ENCODE measurements at regions not wholly inside any gene's neighbourhood (a gene's known extent, or its start where the extent isn't known, plus 50 kb on each side); places are given as distances from the start of the nearest gene placed in this dataset.

DNA sequence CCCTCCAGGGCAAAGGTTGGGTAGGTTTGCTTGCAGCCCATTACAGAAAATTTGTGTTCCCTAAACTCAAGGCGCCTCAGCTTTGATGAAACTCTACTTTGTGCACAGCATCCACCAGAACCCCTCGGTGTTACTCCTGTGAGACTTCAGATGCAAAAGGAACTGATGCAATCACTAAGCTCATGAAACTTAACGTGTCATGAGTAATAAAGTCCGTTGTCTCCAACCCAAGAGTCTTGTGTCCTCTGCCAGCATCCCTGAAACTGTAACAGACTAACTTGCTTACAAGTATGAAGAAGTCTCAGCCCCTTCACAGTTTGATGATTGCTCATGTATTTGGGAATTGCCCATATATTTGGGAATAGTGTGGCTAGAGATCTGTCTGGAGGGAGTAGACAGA, 74.8 kb upstream of the MARCHF10 start:
- DNase-seq (ENCODE audit: extremely low read depth in 1 of 2, low read depth in 1 of 2): no peak

DNA sequence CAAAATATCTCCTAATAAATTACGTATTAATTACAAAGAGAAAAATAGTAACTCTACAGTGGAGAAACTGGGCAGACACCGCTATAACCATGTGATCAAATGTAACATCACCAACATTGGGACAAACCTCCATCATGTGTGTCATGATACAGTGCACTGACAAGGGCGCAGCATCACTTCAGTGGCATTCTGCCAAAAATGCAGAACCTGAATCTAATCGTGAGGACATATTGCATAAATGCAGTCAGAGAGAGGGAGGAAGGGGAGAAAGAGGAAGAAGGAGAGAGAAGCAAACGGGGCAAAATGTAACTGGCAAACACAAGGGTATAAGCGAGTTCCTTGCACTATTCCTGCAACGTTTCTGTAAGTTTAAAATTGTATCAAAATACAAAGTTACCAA, 74.2 kb upstream of the MARCHF10 start:
- no peak for DNase-seq (ENCODE audit: extremely low read depth in 1 of 2, low read depth in 1 of 2)

DNA sequence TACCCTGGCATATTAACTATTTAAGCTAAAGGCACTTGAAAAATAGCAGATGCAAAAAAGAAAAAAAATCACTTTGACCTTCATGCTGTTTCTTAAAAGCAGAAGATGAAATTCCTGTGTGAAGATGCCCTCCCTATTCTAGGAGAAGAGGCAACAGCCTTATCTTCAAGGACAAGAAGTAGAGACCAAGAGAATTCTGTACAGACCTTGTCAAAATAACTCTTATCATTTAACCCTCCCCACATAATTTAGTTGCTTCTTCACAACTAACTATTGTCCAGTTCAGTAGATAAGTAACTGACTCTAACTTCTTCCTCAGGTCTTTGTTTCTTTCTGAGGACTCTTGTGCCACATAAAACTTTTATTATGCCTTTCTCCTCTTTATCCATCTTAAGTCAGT, 72.0 kb upstream of the MARCHF10 start:
- no peak for DNase-seq (ENCODE audit: extremely low read depth in 1 of 2, low read depth in 1 of 2)

GRCh38 chr17:62876673-62877405, 68.7 kb upstream of the MARCHF10 start:
- no peak for DNase-seq (ENCODE audit: extremely low read depth in 1 of 2, low read depth in 1 of 2)

DNA sequence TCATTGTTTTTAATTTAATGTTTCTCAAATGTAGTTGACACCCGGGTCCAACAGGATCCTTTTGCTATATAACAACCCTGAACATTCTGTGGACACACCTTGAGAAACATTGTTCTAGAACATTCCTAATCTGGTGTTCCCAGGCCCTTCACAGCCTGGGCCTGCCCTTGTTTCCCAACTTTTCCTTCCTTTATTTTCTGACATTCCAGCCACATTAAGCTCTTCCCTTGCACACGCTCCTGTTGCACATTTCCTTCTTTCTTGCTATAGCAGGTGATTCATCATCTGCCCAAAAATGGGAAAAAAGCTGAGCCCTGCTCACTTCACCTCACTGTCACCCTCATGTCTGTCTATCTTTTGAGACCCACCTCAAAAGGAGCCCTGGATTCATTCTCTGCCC, 67.9 kb upstream of the MARCHF10 start:
- no peak for DNase-seq (ENCODE audit: extremely low read depth in 1 of 2, low read depth in 1 of 2)

GRCh38 chr17:62875296-62875695, 67.2 kb upstream of the MARCHF10 start:
- no peak for DNase-seq (ENCODE audit: extremely low read depth in 1 of 2, low read depth in 1 of 2)

- no peak for DNase-seq (ENCODE audit: extremely low read depth in 1 of 2, low read depth in 1 of 2)
Observed at GRCh38 chr17:62871291-62871690, 63.2 kb upstream of the MARCHF10 start.

DNA sequence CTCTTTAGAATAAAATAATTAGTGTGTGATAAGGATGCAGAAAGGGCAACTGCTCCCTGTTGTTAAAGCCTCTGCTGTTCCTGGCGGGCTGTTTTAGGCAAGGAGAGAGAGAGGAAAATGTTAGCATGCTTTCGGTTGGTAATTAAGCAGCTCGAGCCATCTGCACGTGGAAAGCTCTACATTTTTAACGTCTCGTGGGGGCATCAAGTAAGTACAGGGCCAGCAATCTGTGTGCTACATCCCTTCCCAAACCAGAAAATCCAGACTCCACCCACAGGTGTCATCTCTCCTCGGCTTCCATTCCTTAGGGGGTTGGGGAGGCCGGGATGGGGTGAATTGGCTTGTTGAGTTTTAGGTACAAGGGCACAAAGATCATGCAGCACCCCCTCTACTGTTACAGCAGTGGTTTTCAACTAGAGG, 62.4 kb upstream of the MARCHF10 start:
- no peak for DNase-seq (ENCODE audit: extremely low read depth in 1 of 2, low read depth in 1 of 2)

GRCh38 chr17:62870030-62870541, 62.0 kb upstream of the MARCHF10 start:
- DNase-seq (ENCODE audit: extremely low read depth in 1 of 2, low read depth in 1 of 2): no peak

- DNase-seq (ENCODE audit: extremely low read depth in 1 of 2, low read depth in 1 of 2): no peak
Observed at GRCh38 chr17:62868723-62869122, 60.6 kb upstream of the MARCHF10 start.

GRCh38 chr17:62868008-62868407, 59.9 kb upstream of the MARCHF10 start:
- no peak for DNase-seq (ENCODE audit: extremely low read depth in 1 of 2, low read depth in 1 of 2)

- no peak for DNase-seq (ENCODE audit: extremely low read depth in 1 of 2, low read depth in 1 of 2)
Observed at GRCh38 chr17:62867303-62867702, 59.2 kb upstream of the MARCHF10 start.

DNA sequence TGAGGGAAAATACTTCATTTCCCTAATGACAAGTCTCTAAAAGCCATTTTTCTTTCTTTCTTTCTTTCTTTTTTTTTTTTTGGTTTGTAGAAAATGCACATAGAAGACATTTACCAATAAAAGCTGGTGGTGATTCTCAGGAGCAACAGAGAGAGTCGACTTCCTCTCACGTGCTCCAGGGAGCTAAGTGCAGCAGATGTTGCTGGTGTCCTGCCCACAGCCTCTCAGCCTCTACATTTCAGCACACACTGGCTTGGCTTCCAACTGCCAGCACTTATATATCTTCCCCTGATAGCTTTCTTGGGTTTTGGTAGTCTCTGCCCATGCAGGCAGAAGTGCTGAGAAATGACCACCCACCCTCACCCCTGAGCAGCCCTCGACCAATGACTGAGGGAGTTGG, 58.4 kb upstream of the MARCHF10 start:
- no peak for DNase-seq (ENCODE audit: extremely low read depth in 1 of 2, low read depth in 1 of 2)

DNA sequence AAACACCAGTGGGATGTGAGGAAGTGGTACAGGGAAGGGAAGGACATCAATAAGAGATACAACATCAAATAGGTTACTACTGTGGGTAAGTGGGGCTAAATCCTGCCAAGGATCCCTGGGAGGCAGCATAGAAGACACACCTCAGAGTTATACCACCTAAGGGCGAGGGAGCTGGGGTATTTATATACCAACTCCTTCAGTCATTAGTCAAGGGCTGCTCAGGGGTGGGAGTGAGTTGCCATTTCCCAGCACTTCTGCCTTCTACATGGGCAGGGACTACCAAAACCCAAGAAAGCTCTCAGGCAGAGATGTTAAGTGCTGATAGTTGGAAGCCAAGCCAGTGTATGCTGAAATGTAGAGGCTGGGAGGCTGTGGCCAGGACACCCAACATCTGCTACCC, 57.5 kb upstream of the MARCHF10 start:
- no peak for DNase-seq (ENCODE audit: extremely low read depth in 1 of 2, low read depth in 1 of 2)

DNA sequence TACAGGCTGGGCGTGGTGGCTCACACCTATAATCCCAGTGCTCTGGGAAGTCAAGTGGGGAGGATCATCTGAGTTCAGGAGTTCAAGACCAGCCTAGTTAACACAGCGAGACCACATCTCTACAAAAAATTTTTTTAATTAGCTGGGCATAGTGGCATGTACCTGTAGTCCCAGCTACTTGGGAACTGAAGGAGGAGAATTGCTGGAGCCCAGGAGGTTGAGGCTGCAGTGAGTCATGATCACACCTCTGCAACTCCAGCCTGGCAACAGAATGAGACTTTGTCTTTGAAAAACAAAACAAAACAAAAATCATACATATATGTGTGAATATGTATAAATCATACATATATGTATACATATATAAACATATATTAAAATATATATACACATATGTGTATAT, 54.1 kb upstream of the MARCHF10 start:
- no peak for DNase-seq (ENCODE audit: extremely low read depth in 1 of 2, low read depth in 1 of 2)

DNA sequence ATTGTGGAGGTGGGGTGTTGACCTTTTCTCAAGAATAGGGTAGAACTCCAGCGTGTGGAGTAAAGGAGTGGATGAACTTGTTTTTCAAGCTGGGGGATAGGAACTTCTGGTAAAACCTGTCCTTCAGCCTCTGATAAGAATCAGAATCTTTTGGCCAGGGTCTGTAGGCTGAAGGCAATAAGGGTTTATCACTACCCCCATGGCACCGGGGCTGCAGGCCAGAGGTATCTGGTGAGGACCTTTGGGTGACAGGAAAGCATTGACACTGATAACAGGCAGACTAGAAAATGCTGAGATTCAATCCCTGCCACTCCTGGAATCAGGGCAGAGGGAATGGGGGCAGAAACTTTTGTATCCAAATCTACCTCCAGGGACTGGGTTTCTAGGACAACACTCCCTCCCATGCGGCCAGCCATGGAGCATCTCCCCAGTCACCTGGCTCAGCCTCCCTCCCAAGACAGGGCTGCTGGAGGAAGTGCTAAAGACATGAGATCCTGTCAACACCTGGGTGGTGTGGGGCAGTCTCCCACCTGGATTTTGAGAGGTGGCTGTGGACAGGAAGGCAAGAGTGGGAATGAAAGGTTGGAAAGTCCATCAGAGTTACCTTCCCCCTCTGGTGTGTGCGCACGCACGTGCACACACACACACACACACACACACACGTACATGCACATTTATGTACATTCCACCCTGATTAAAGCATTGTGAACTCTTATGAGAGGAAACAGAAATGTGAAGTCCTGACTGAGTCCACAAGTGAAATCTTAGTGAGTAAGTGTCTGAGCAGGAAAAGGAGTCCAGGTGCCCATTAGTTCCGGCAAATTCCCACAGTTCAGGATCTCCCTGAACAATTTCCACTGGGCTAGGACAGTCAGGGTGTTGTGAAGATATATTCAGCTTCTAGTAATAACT, 53.1 kb upstream of the MARCHF10 start:
- DNase-seq (ENCODE audit: extremely low read depth in 1 of 2, low read depth in 1 of 2): no peak

GRCh38 chr17:62859146-62859545, 51.0 kb upstream of the MARCHF10 start:
- no peak for DNase-seq (ENCODE audit: extremely low read depth in 1 of 2, low read depth in 1 of 2)

All from stimulated activated CD8-positive, alpha-beta memory T cell treated with anti-CD3 and anti-CD28 coated beads, Interleukin-7, amount 100 ng/mL, for 48 hours (primary cell).